ENCODE measurements at regions not wholly inside any gene's neighbourhood (a gene's known extent, or its start where the extent isn't known, plus 50 kb on each side); places are given as distances from the start of the nearest gene placed in this dataset.
A peak's percentile ranks its signal among the peaks of the same experiment; 100 is the strongest.

DNA sequence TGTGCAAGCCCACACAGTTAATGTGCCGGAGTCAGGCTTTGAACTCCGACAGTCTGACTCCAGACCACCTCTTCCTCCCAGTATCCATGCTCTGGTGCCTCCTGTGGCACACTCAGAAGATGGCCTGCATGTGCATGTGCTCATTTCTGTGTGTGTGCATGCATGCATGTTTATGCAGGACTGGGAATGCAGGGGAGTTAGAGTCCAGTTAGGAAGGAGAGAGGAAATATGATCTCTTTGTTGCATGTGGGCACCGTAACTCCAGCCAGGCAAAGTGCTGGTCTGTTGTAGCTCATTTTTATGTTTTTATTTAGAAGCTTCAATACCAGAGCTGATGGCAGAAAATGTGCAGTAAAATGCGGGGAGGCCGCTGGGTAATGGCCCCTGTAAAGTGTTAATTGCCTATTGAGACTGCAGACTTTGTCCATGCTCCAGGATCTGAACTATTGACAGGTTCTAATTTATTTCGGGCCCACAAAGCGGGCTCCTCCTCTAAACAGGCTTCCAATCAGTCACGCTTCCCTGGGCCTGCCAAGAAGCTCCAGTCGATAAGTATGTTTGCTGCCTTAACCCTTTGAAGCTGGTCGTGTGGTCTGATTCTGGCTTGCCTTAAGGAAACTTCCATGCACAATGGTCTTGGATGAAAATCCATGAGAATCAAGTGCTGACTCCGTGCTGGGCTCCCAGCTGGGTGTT is 248.3 kb downstream of the DHX35 start:
- intact Hi-C loops (cut with DNase I) = no loop called here
- Histone ChIP-seq H3K27ac (ENCODE audit: low read depth in 2 of 2, low read length in 2 of 2) (no peak overlapping the region), H3K9ac (ENCODE audit: low read length in 3 of 3) (no peak overlapping the region), H3K4me1 (ENCODE audit: control insufficient read depth in 2 of 3, insufficient read depth in 2 of 3, low read depth in 1 of 3, low read length in 3 of 3) (no peaks in the 10 kb centered on the region), H3K9me3 (ENCODE audit: control insufficient read depth in 2 of 3, insufficient read depth in 1 of 3, low read length in 3 of 3) (no peaks in the 10 kb centered on the region), H3K36me3 (ENCODE audit: control insufficient read depth in 2 of 3, insufficient read depth in 3 of 3, low read length in 3 of 3) (no peaks in the 10 kb centered on the region), H3K27me3 (ENCODE audit: control insufficient read depth, insufficient read depth, low read length) (no peaks in the 10 kb centered on the region), H3K4me3 (ENCODE audit: low read length in 3 of 3) (no peak overlapping the region)
- FAIRE-seq = no peak
- DNase-seq = peak in 4 of 5 donors; percentile 63 to 81 (median 71)
- TF ChIP-seq CTCF (IDR thresholded peaks at IDR 0.05; ENCODE audit: borderline replicate concordance, extremely low read depth, insufficient read depth) = no peak

GRCh38 chr20:39206899-39207564 is 244.9 kb downstream of the DHX35 start:
- no peaks in the 10 kb centered on the region for H3K9me3 ChIP-seq (ENCODE audit: control insufficient read depth in 2 of 3, insufficient read depth in 1 of 3, low read length in 3 of 3)
- FAIRE-seq (no peak), DNase-seq (no peak)
- H3K36me3 ChIP-seq (ENCODE audit: control insufficient read depth in 2 of 3, insufficient read depth in 3 of 3, low read length in 3 of 3) = no peaks in the 10 kb centered on the region
- no peak overlapping the region for H3K4me3 ChIP-seq (ENCODE audit: low read length in 3 of 3)
- no peaks in the 10 kb centered on the region for H3K27me3 ChIP-seq (ENCODE audit: control insufficient read depth, insufficient read depth, low read length)
- intact Hi-C loops (cut with DNase I) = no loop called here
- no peak for TF ChIP-seq CTCF (IDR thresholded peaks at IDR 0.05; ENCODE audit: borderline replicate concordance, extremely low read depth, insufficient read depth)
- no peaks in the 10 kb centered on the region for H3K4me1 ChIP-seq (ENCODE audit: control insufficient read depth in 2 of 3, insufficient read depth in 2 of 3, low read depth in 1 of 3, low read length in 3 of 3)
- no peak overlapping the region for H3K9ac ChIP-seq (ENCODE audit: low read length in 3 of 3)
- H3K27ac ChIP-seq (ENCODE audit: low read depth in 2 of 2, low read length in 2 of 2) = no peak overlapping the region

DNA sequence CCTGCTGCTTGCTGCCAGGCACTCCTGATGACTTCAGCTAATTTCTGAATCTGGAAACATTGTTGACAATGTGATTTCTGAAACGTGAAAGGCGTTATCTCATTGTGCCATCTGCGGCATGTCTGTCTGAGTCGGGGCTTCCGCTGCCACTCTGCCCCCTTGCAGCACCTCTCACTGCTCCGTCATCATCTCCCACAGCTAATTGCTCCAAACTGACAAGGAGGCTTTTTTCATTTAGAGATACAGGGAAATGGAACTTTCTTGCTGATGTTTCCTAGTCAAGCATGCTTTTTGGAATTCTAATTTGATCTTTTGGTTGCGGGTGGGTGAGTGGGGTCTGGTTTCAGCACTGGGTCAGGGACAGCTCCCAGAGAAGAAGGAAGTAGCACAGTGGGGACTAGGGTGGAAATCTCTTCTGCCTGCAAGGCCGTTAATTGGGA is 233.5 kb downstream of the DHX35 start:
- FAIRE-seq = no peak
- Histone ChIP-seq H3K4me1 (ENCODE audit: control insufficient read depth in 2 of 3, insufficient read depth in 2 of 3, low read depth in 1 of 3, low read length in 3 of 3) (no peaks in the 10 kb centered on the region), H3K4me3 (ENCODE audit: low read length in 3 of 3) (no peak overlapping the region), H3K36me3 (ENCODE audit: control insufficient read depth in 2 of 3, insufficient read depth in 3 of 3, low read length in 3 of 3) (no peaks in the 10 kb centered on the region), H3K27ac (ENCODE audit: low read depth in 2 of 2, low read length in 2 of 2) (no peak overlapping the region), H3K9me3 (ENCODE audit: control insufficient read depth in 2 of 3, insufficient read depth in 1 of 3, low read length in 3 of 3) (no peaks in the 10 kb centered on the region), H3K27me3 (ENCODE audit: control insufficient read depth, insufficient read depth, low read length) (no peaks in the 10 kb centered on the region), H3K9ac (ENCODE audit: low read length in 3 of 3) (no peak overlapping the region)
- intact Hi-C loops (cut with DNase I) = no loop called here
- DNase-seq = peak in 4 of 5 donors; percentile 39 to 66 (median 50)
- no peak for TF ChIP-seq CTCF (IDR thresholded peaks at IDR 0.05; ENCODE audit: borderline replicate concordance, extremely low read depth, insufficient read depth)

Data from kidney (tissue), 13 donors.